Calu3 (cell line): ENCODE measurements at regions not wholly inside any gene's neighbourhood (a gene's known extent, or its start where the extent isn't known, plus 50 kb on each side); places are given as distances from the start of the nearest gene placed in this dataset.

Source experiments
- BruUV-seq: library from RNA; stranded (reverse); fragments of 400-500 nt; replicated peaks from 2 replicates; lab custom pipeline; 2021; lab: Mats Ljungman, UMichigan
- CTCF ChIA-PET: fragments of 300-600 bp; sonication (Branson Sonifier 250); formaldehyde crosslinking; loops from one replicate; lab custom pipeline; 2022; ENCODE audit warnings: antibody characterized with exemption; lab: Charles Lee
- DNase-seq: peaks from one replicate; pipeline ENCODE4 v3.0.0; 2022
- H3K27ac Mint-ChIP-seq: one replicate; pipeline ENCODE4 v1.8.0; 2022; ENCODE audit warnings: mixed read lengths; ENCODE audit not compliant: unreplicated experiment
- H3K27me3 Mint-ChIP-seq: one replicate; pipeline ENCODE4 v1.8.0; 2022; ENCODE audit warnings: mixed read lengths; ENCODE audit not compliant: unreplicated experiment
- H3K36me3 Mint-ChIP-seq: one replicate; pipeline ENCODE4 v1.8.0; 2022; ENCODE audit warnings: mild to moderate bottlenecking, moderate library complexity, mixed read lengths; ENCODE audit not compliant: insufficient read depth, unreplicated experiment
- H3K4me1 Mint-ChIP-seq: one replicate; pipeline ENCODE4 v1.8.0; 2022; ENCODE audit warnings: mild to moderate bottlenecking, low read depth, mixed read lengths; ENCODE audit not compliant: unreplicated experiment
- H3K4me3 Mint-ChIP-seq: one replicate; pipeline ENCODE4 v1.8.0; 2022; ENCODE audit warnings: mild to moderate bottlenecking, low read depth, moderate library complexity, mixed read lengths; ENCODE audit not compliant: unreplicated experiment
- H3K9me3 Mint-ChIP-seq: one replicate; pipeline ENCODE4 v1.8.0; 2022; ENCODE audit warnings: low read depth, mixed read lengths; ENCODE audit not compliant: unreplicated experiment
- CTCF ChIP-seq: fragments of 200-600 bp; IDR thresholded peaks from one replicate; pipeline ENCODE4 v1.8.0; 2022; ENCODE audit warnings: antibody characterized with exemption; ENCODE audit not compliant: unreplicated experiment
- intact Hi-C: fragments of 100-400 bp; cut with micrococcal nuclease; formaldehyde crosslinking; loops from one replicate; pipeline ENCODE4 v1.10.0; 2022; ENCODE audit not compliant: unreplicated experiment

GRCh38 chr12:76173756-76174155, 89.3 kb upstream of the NAP1L1 start:
- no peak overlapping the region for H3K27ac Mint-ChIP-seq
- intact Hi-C loops, result no loop called here
- no peak overlapping the region for H3K4me3 Mint-ChIP-seq
- CTCF ChIA-PET, result no interaction called here
- no peak for TF ChIP-seq CTCF
- no TSS peak for BruUV-seq
- peaks cover 7% of the 10 kb centered on the region for H3K27me3 Mint-ChIP-seq
- H3K9me3 Mint-ChIP-seq, result no peaks in the 10 kb centered on the region
- DNase-seq, result no peak
- H3K36me3 Mint-ChIP-seq, result no peaks in the 10 kb centered on the region
- H3K4me1 Mint-ChIP-seq, result no peaks in the 10 kb centered on the region

DNA sequence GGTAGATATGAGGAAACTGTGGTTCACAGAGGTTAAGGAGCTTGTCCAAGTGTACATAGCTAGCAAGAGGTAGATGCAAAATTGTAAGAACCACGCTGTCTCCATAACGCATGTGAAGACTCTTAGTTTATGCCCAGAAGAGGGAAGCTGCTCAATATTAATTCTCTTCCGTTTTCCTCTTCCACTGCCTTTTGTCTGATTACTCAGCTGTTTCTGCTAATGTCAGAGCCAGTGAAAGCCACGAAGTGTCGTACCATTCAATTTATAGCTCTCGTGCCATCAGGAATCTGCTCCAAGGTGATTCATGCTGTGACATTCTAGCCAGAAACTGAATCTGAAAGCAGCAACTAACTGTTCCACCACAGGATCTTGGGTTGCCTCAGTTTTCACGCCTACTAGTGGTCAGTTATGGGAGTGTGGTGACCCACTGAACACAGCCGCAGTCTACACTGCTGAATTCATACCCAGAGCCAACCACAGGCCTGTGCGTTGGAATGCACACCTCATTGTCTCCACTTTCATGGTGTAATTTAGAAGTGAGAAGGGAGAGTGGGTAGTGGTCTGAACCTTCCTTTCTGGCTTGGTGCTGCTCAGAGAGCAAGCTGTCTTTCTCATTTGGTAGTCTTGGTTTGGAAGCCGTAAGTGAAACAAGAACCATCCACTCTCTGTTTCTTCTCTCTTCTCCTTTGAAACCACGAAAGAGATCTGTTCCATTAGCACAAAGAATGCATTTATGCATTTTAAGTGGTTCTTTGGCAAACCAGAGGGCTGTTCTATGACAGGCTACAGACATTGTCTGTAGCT, 74.2 kb upstream of the NAP1L1 start:
- peak overlapping the region; percentile 36 for H3K4me3 Mint-ChIP-seq
- H3K27ac Mint-ChIP-seq, result peak overlapping the region; percentile 48
- peaks cover 9% of the 10 kb centered on the region for H3K4me1 Mint-ChIP-seq
- intact Hi-C loops, result loop anchor here (2.0 to 10.0 kb wide), 3 partner anchors 78 to 188 kb away; no protein-coding TSS in a partner anchor
- no peaks in the 10 kb centered on the region for H3K9me3 Mint-ChIP-seq
- DNase-seq, result peak; percentile 78
- BruUV-seq, result no TSS peak
- no peaks in the 10 kb centered on the region for H3K27me3 Mint-ChIP-seq
- no peaks in the 10 kb centered on the region for H3K36me3 Mint-ChIP-seq
- peak; percentile 73 for TF ChIP-seq CTCF
- CTCF ChIA-PET, result interaction anchor here (1.3 kb wide), 1 partner anchor 298 kb away, joined by 4 read pairs; no protein-coding TSS in a partner anchor

GRCh38 chr12:76156726-76157125, 72.2 kb upstream of the NAP1L1 start:
- no peaks in the 10 kb centered on the region for H3K36me3 Mint-ChIP-seq
- H3K27me3 Mint-ChIP-seq, result no peaks in the 10 kb centered on the region
- BruUV-seq, result no TSS peak
- peaks cover 9% of the 10 kb centered on the region for H3K4me1 Mint-ChIP-seq
- H3K4me3 Mint-ChIP-seq, result no peak overlapping the region
- intact Hi-C loops, result loop anchor here (10.0 kb wide), 1 partner anchor 102 kb away; no protein-coding TSS in a partner anchor
- TF ChIP-seq CTCF, result no peak
- no peak overlapping the region for H3K27ac Mint-ChIP-seq
- no peaks in the 10 kb centered on the region for H3K9me3 Mint-ChIP-seq
- DNase-seq, result no peak
- CTCF ChIA-PET, result no interaction called here

- Mint-ChIP-seq H3K36me3 (no peaks in the 10 kb centered on the region), H3K27me3 (no peaks in the 10 kb centered on the region), H3K4me1 (peaks cover 9% of the 10 kb centered on the region), H3K27ac (no peak overlapping the region), H3K4me3 (no peak overlapping the region), H3K9me3 (no peaks in the 10 kb centered on the region)
- CTCF ChIA-PET, result no interaction called here
- no peak for DNase-seq
- BruUV-seq, result no TSS peak
- TF ChIP-seq CTCF, result no peak
- intact Hi-C loops, result loop anchor here (10.0 kb wide), 1 partner anchor 102 kb away; no protein-coding TSS in a partner anchor
These were observed 71.8 kb upstream of the NAP1L1 start for GRCh38 chr12:76156314-76156713.
